Neuronal stem cell (in vitro differentiated cells): ENCODE measurements at regions not wholly inside any gene's neighbourhood (a gene's known extent, or its start where the extent isn't known, plus 50 kb on each side); places are given as distances from the start of the nearest gene placed in this dataset.
A peak's percentile ranks its signal among the peaks of the same experiment; 100 is the strongest.
"Not testable (repeated sequence)": the region's sequence is repeated elsewhere in the genome, so short reads cannot be mapped to it uniquely, and the experiment has no call there.

Experiments used
- DNase-seq: peaks from one replicate; pipeline ENCODE4 v3.0.0-alpha.2; 2013; ENCODE audit warnings: low spot score
- H2AFZ ChIP-seq: one replicate; pipeline ENCODE4 v1.6.1; 2013; ENCODE audit warnings: mild to moderate bottlenecking, low read length, inconsistent platforms
- H2AK5ac ChIP-seq: 2 replicates; pipeline ENCODE4 v1.6.1; 2013; ENCODE audit warnings: low read depth, mild to moderate bottlenecking, inconsistent platforms, low read length, moderate library complexity, mixed read lengths
- H2BK120ac ChIP-seq: 2 replicates; pipeline ENCODE4 v1.6.1; 2013; ENCODE audit warnings: low read depth, mild to moderate bottlenecking, inconsistent platforms, low read length, moderate library complexity, mixed read lengths
- H2BK12ac ChIP-seq: one replicate; pipeline ENCODE4 v1.6.1; 2013; ENCODE audit warnings: low read length, inconsistent platforms
- H2BK15ac ChIP-seq: 2 replicates; pipeline ENCODE4 v1.6.1; 2013; ENCODE audit warnings: mild to moderate bottlenecking, low read length, inconsistent platforms, mixed read lengths
- H2BK5ac ChIP-seq: one replicate; pipeline ENCODE4 v1.6.1; 2013; ENCODE audit warnings: inconsistent platforms, mild to moderate bottlenecking, low read length, moderate library complexity
- H3K14ac ChIP-seq: one replicate; pipeline ENCODE4 v1.6.1; 2013; ENCODE audit warnings: low read length, inconsistent platforms
- H3K18ac ChIP-seq: 2 replicates; pipeline ENCODE4 v1.6.1; 2013; ENCODE audit warnings: low read length, inconsistent platforms
- H3K23ac ChIP-seq: 2 replicates; pipeline ENCODE4 v1.6.1; 2013; ENCODE audit warnings: low read depth, mild to moderate bottlenecking, mixed read lengths, low read length, inconsistent platforms; ENCODE audit not compliant: poor library complexity
- H3K27ac ChIP-seq: replicated peaks from 3 replicates; pipeline ENCODE4 v1.5.1; 2013; ENCODE audit warnings: low read length, inconsistent platforms
- H3K27me3 ChIP-seq, 3 experiments: 2 replicates each; pipeline ENCODE4 v1.6.1; 2013; ENCODE audit warnings: low read length in 3 of 3, mild to moderate bottlenecking in 2 of 3, inconsistent platforms in 1 of 3, low read depth in 1 of 3, mixed read lengths in 1 of 3, moderate library complexity in 1 of 3; ENCODE audit not compliant: control insufficient read depth in 3 of 3, insufficient read depth in 3 of 3
- H3K36me3 ChIP-seq, 2 donors: replicated peaks in 1 of 2; 2 replicates each; pipeline ENCODE4 v1.6.1; 2013; ENCODE audit warnings: low read length in 2 of 2; ENCODE audit not compliant: control insufficient read depth in 2 of 2, insufficient read depth in 2 of 2
- H3K4ac ChIP-seq: 2 replicates; pipeline ENCODE4 v1.6.1; 2013; ENCODE audit warnings: inconsistent platforms, mild to moderate bottlenecking, low read length, moderate library complexity
- H3K4me1 ChIP-seq, 2 donors: 1 replicate in 1 of 2; 2 replicates in 1 of 2; pipeline ENCODE4 v1.6.1; 2013; ENCODE audit warnings: low read length in 2 of 2, low read depth in 1 of 2; ENCODE audit not compliant: control insufficient read depth in 2 of 2, insufficient read depth in 1 of 2
- H3K4me2 ChIP-seq: one replicate; pipeline ENCODE4 v1.6.1; 2013; ENCODE audit warnings: mild to moderate bottlenecking, low read length, inconsistent platforms; ENCODE audit not compliant: insufficient read depth, poor library complexity, severe bottlenecking
- H3K4me3 ChIP-seq, 2 donors: 2 replicates each; pipeline ENCODE4 v1.5.1; 2013; ENCODE audit warnings: low read length in 2 of 2, mild to moderate bottlenecking in 2 of 2, inconsistent platforms in 1 of 2, moderate library complexity in 1 of 2
- H3K79me1 ChIP-seq: one replicate; pipeline ENCODE4 v1.6.1; 2013; ENCODE audit warnings: low read depth, mild to moderate bottlenecking, inconsistent platforms, low read length, moderate library complexity
- H3K9ac ChIP-seq: one replicate; pipeline ENCODE4 v1.6.1; 2013; ENCODE audit warnings: mild to moderate bottlenecking, low read depth, low read length, inconsistent platforms; ENCODE audit not compliant: poor library complexity
- H3K9me3 ChIP-seq, 2 donors: replicated peaks in 1 of 2; 2 replicates each; pipeline versions ENCODE3 to v1.6.1; 2013; ENCODE audit warnings: low read length in 2 of 2, mild to moderate bottlenecking in 2 of 2, inconsistent platforms in 1 of 2, low read depth in 1 of 2, mixed read lengths in 1 of 2, moderate library complexity in 1 of 2; ENCODE audit not compliant: control insufficient read depth in 2 of 2, insufficient read depth in 1 of 2
- H4K8ac ChIP-seq: one replicate; pipeline ENCODE4 v1.6.1; 2013; ENCODE audit warnings: low read depth, mild to moderate bottlenecking, inconsistent platforms, low read length, moderate library complexity
- H4K91ac ChIP-seq: one replicate; pipeline ENCODE4 v1.6.1; 2013; ENCODE audit warnings: low read length, low read depth, mild to moderate bottlenecking, inconsistent platforms; ENCODE audit not compliant: poor library complexity
- WGBS, 2 donors: extraction: QIAGEN DNeasy Blood & Tissue Kit; methylation state at CpG; one replicate each; pipeline ENCODE4 v1.1.7; 2013; ENCODE audit warnings: missing lambda C conversion rate in 2 of 2, mixed read lengths in 1 of 2; ENCODE audit not compliant: insufficient read length in 2 of 2, insufficient replicate concordance in 1 of 2; ENCODE audit errors: extremely low coverage in 2 of 2; 5-methylcytosine and 5-hydroxymethylcytosine counted together

DNA sequence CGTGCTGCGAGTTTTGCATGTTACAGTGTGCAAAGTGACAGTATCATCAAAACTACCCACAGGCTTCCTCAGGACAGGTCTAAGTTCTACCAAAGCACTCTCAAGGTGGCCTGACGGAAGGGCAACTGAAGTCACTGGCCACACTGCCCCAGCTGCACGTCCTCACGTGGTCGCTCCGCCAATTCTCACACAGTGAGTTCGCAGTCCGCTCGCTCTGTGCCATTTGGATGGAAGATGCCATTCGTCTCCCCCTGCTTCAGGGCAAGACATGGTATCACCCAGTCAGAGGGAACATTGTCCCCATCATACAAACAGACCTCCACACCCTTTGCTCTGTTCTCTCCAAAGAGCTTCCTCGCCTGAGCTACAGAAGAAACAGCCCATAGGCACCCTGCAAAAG lies 109.6 kb upstream of the COBL start:
- Histone ChIP-seq H3K14ac (no peak overlapping the region), H3K9ac (no peak overlapping the region), H3K4me3 (no peak overlapping the region), H2BK12ac (no peak overlapping the region), H3K9me3 (no peaks in the 10 kb centered on the region), H2AFZ (peak overlapping the region; percentile 53), H3K27me3 (no peaks in the 10 kb centered on the region), H2BK120ac (no peak overlapping the region), H3K4me2 (no peak overlapping the region), H3K18ac (peak overlapping the region; percentile 1), H3K27ac (no peak overlapping the region), H3K36me3 (no peaks in the 10 kb centered on the region), H3K23ac (no peak overlapping the region), H3K79me1 (no peaks in the 10 kb centered on the region), H2AK5ac (no peak overlapping the region), H4K8ac (no peak overlapping the region), H4K91ac (no peak overlapping the region), H3K4ac (no peak overlapping the region), H3K4me1 (no peaks in the 10 kb centered on the region), H2BK15ac (no peak overlapping the region), H2BK5ac (no peak overlapping the region)
- no peak for DNase-seq
- WGBS, 2 donors = no CpG with 5 or more reads among the region's 12 CpGs

DNA sequence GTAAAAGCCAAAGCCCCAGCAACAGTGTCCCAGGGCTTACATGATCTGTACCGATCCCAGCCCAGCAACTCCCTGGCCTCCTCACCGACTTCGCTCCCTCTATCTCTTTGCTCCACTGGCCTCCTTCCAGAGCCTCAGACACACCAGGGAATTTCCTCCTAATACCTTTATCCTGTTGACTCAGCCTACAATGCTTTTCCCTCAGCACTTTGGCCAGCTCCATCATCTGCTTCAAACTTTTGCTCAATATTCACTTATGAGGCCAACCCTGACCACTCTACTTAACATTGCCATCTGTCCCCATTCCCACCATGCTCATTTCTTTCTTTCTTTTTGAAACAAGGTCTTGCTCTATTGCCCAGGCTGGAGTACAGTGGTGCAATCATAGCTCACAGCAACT lies 93.3 kb upstream of the COBL start:
- H3K4me1 ChIP-seq, H3K36me3 ChIP-seq: not testable (repeated sequence)

DNA sequence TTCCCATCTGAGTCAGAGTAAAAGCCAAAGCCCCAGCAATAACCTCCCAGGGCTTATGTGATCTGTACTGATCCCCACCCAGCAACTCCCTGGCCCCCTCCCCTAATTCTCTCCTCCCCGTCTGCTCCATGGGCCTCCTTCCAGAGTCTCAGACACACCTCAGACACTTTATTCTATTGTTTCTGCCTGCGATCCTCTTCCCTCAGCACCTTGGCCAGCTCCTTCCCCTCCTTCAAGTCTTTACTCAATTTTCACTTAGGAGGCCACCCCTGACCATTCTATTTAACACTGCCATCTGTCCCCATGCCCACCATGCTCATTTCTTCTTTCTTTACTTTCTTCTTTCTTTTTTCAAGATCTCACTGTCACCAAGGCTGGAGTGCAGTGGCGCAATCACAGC lies 81.0 kb upstream of the COBL start:
- H2AFZ ChIP-seq, H4K8ac ChIP-seq, H3K4me2 ChIP-seq, H3K27ac ChIP-seq, H3K9ac ChIP-seq, H2BK120ac ChIP-seq, H3K23ac ChIP-seq, H3K14ac ChIP-seq, H3K36me3 ChIP-seq, H2BK12ac ChIP-seq, H3K27me3 ChIP-seq, H3K79me1 ChIP-seq, H3K4me3 ChIP-seq, H2BK5ac ChIP-seq, H4K91ac ChIP-seq, H2AK5ac ChIP-seq, H3K4ac ChIP-seq, H3K9me3 ChIP-seq, H3K4me1 ChIP-seq, H3K18ac ChIP-seq, H2BK15ac ChIP-seq: not testable (repeated sequence)
- DNase-seq = peak; percentile 2
- no CpG with 5 or more reads among the region's 3 CpGs for WGBS, 2 donors

More for the DNA sequence above, 93.3 kb upstream of the COBL start:
- not testable (repeated sequence) for H3K14ac ChIP-seq, H3K9me3 ChIP-seq, H2BK120ac ChIP-seq, H2BK15ac ChIP-seq, H2AK5ac ChIP-seq, DNase-seq, H3K27ac ChIP-seq, H2BK5ac ChIP-seq, H3K18ac ChIP-seq, H3K79me1 ChIP-seq, H3K4me3 ChIP-seq, H3K9ac ChIP-seq, H2AFZ ChIP-seq, H3K23ac ChIP-seq, H2BK12ac ChIP-seq, H3K4ac ChIP-seq, H3K4me2 ChIP-seq, H4K91ac ChIP-seq, H4K8ac ChIP-seq, H3K27me3 ChIP-seq
- WGBS, 2 donors = no CpG with 5 or more reads among the region's 3 CpGs

DNA sequence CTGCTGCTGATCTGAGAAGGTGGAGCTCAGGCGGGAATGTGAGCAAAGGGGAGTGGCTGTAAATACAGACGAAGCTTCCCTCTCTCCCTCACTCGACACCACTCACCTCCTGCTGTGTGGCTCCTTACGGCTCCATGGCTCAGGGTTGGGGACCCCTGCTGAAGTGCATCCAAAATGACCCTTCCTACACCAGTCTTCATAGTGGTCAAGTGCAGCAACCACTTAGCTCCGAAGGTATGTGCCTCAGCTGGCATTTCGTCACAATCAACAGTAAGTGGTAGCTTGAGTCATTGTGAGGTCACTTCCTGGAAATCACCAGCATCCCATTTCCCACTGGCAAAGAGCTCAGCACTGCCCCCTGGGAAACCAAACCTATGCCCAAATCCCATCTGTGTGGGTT lies 76.4 kb upstream of the COBL start:
- H2BK5ac ChIP-seq, H3K23ac ChIP-seq, H3K4ac ChIP-seq, H3K79me1 ChIP-seq, H3K4me2 ChIP-seq, H3K18ac ChIP-seq, H3K27ac ChIP-seq, H3K14ac ChIP-seq, H3K9me3 ChIP-seq, H4K8ac ChIP-seq, H3K4me3 ChIP-seq, H2BK12ac ChIP-seq, DNase-seq, H2BK15ac ChIP-seq, H4K91ac ChIP-seq, H2AK5ac ChIP-seq, H3K36me3 ChIP-seq, H3K9ac ChIP-seq, H2AFZ ChIP-seq, H3K27me3 ChIP-seq, H3K4me1 ChIP-seq, H2BK120ac ChIP-seq: not testable (repeated sequence)
- WGBS, 2 donors = no CpG with 5 or more reads among the region's 6 CpGs
